GM12878 (cell line): ENCODE measurements at regions not wholly inside any gene's neighbourhood (a gene's known extent, or its start where the extent isn't known, plus 50 kb on each side); places are given as distances from the start of the nearest gene placed in this dataset.

Experiments used
- ATAC-seq: fragments of 200-7000 bp; cut with Tn5 transposase; 3 replicates; pipeline ENCODE4 v1.9.1; 2020; ENCODE audit warnings: mild to moderate bottlenecking, moderate library complexity
- BruUV-seq: library from RNA; stranded (reverse); fragments of 400-500 nt; replicated peaks from 2 replicates; lab custom pipeline; 2021; lab: Mats Ljungman, UMichigan
- CTCF ChIA-PET: fragments of 300-600 bp; sonication (Branson Sonifier 250); formaldehyde crosslinking; extraction: SDS; loops from one replicate; lab custom pipeline; 2021; ENCODE audit warnings: inconsistent platforms; lab: Yijun Ruan, JAX
- POLR2A ChIA-PET: fragments of 350-600 bp; formaldehyde crosslinking; extraction: SDS; loops from one replicate; lab custom pipeline; 2021; ENCODE audit warnings: inconsistent platforms; lab: Charles Lee
- RAD21 ChIA-PET: fragments of 300-600 bp; sonication (Branson Sonifier 250); formaldehyde crosslinking; loops from one replicate; lab custom pipeline; 2023; ENCODE audit warnings: antibody characterized with exemption; ENCODE audit not compliant: unreplicated experiment; lab: Charles Lee
- SMC1A ChIA-PET: fragments of 300-600 bp; sonication (Branson Sonifier 250); formaldehyde crosslinking; loops from one replicate; lab custom pipeline; 2023; ENCODE audit not compliant: unreplicated experiment, uncharacterized antibody; lab: Charles Lee
- DNase-seq: peaks from one replicate; pipeline ENCODE4 v3.0.0-alpha.2; 2011; ENCODE audit warnings: low read depth, low spot score
- FAIRE-seq: peaks from 3 replicates; lab custom pipeline; 2011; peaks lifted over from hg19 to GRCh38; lab: Jason Lieb, UNC
- H2AFZ ChIP-seq: 2 replicates; pipeline ENCODE4 v1.6.0; 2011; ENCODE audit warnings: low read depth, low read length, control low read depth; ENCODE audit not compliant: control insufficient read depth
- H3K27ac ChIP-seq: 2 replicates; pipeline ENCODE4 v1.5.1; 2011; ENCODE audit warnings: control low read depth; ENCODE audit not compliant: control insufficient read depth, insufficient read depth
- H3K27me3 ChIP-seq, 2 experiments: replicated peaks in 1 of 2; 2 replicates each; pipeline versions ENCODE4 v1.6.0 to v1.6.1; 2011; ENCODE audit warnings: low read length in 1 of 2; ENCODE audit not compliant: control insufficient read depth in 2 of 2, insufficient read depth in 2 of 2
- H3K36me3 ChIP-seq, 2 experiments: 2 replicates each; pipeline ENCODE4 v1.5.1; 2011; ENCODE audit warnings: low read length in 1 of 2; ENCODE audit not compliant: control insufficient read depth in 2 of 2, insufficient read depth in 2 of 2
- H3K4me1 ChIP-seq: 2 replicates; pipeline ENCODE4 v1.6.1; 2011; ENCODE audit warnings: mild to moderate bottlenecking, low read length, moderate library complexity, mixed read lengths; ENCODE audit not compliant: control insufficient read depth, insufficient read depth
- H3K4me2 ChIP-seq: 2 replicates; pipeline ENCODE4 v1.6.0; 2011; ENCODE audit warnings: control low read depth; ENCODE audit not compliant: control insufficient read depth, insufficient read depth
- H3K4me3 ChIP-seq: fragments of 200-600 bp; sonication (generic); 2 replicates; pipeline ENCODE4 v1.5.1; 2016
- H3K79me2 ChIP-seq: 2 replicates; pipeline ENCODE4 v1.6.0; 2011; ENCODE audit warnings: low read length; ENCODE audit not compliant: control insufficient read depth, insufficient read depth
- H3K9ac ChIP-seq: 2 replicates; pipeline ENCODE4 v1.8.0; 2011; ENCODE audit warnings: low read length, control low read depth, mixed read lengths; ENCODE audit not compliant: control insufficient read depth, insufficient read depth
- H3K9me3 ChIP-seq: replicated peaks from 3 replicates; pipeline ENCODE4 v1.5.1; 2011; ENCODE audit warnings: mild to moderate bottlenecking, low read length; ENCODE audit not compliant: control insufficient read depth, insufficient read depth
- H4K20me1 ChIP-seq: 2 replicates; pipeline ENCODE4 v1.6.0; 2011; ENCODE audit not compliant: control insufficient read depth, insufficient read depth
- ASH2L ChIP-seq: fragments of 300-600, 200-600 bp; sonication (generic); IDR thresholded peaks from 2 replicates; pipeline ENCODE4 v1.6.1; 2017; ENCODE audit warnings: low read depth, mild to moderate bottlenecking, borderline replicate concordance
- ETV6 ChIP-seq, 2 experiments: fragments of 450-650 bp in 1 of 2; IDR thresholded peaks in 1 of 2; conservative IDR thresholded peaks in 1 of 2; 2 replicates each; pipeline ENCODE4 v1.6.1; 2014; ENCODE audit warnings: antibody characterized with exemption in 1 of 2, borderline replicate concordance in 1 of 2, low read depth in 1 of 2, mild to moderate bottlenecking in 1 of 2, moderate library complexity in 1 of 2
- EZH2 ChIP-seq: IDR thresholded peaks from 2 replicates; pipeline ENCODE4 v1.6.1; 2012; ENCODE audit warnings: low read depth, mild to moderate bottlenecking, control low read depth, inconsistent platforms, low read length, borderline replicate concordance; ENCODE audit not compliant: control insufficient read depth
- KLF5 ChIP-seq: fragments of 450-650 bp; IDR thresholded peaks from 2 replicates; pipeline ENCODE4 v1.6.1; 2014; ENCODE audit warnings: mild to moderate bottlenecking; ENCODE audit not compliant: partially characterized antibody
- MLLT1 ChIP-seq: fragments of 450-650 bp; IDR thresholded peaks from 2 replicates; pipeline ENCODE4 v1.6.1; 2016; ENCODE audit warnings: mild to moderate bottlenecking
- MYB ChIP-seq: fragments of 150-350 bp; IDR thresholded peaks from 2 replicates; pipeline ENCODE4 v1.6.1; 2014; ENCODE audit warnings: mild to moderate bottlenecking, low read depth, low read length, borderline replicate concordance
- NFYA ChIP-seq: IDR thresholded peaks from 2 replicates; pipeline ENCODE4 v1.6.1; 2011; ENCODE audit warnings: low read depth, mild to moderate bottlenecking, low read length, improper control_type of control experiment, borderline replicate concordance
- PKNOX1 ChIP-seq: fragments of 450-650 bp; IDR thresholded peaks from 2 replicates; pipeline ENCODE4 v1.6.1; 2016; ENCODE audit warnings: mild to moderate bottlenecking
- POU2F2 ChIP-seq: IDR thresholded peaks from 3 replicates; pipeline ENCODE4 v1.6.1; 2011; ENCODE audit warnings: low read depth, mild to moderate bottlenecking, low read length, borderline replicate concordance
- RELB ChIP-seq: fragments of 450-650 bp; IDR thresholded peaks from 2 replicates; pipeline ENCODE4 v1.6.1; 2017; ENCODE audit warnings: low read depth, mild to moderate bottlenecking, moderate library complexity
- SMC3 ChIP-seq: IDR thresholded peaks from 2 replicates; pipeline ENCODE4 v1.6.1; 2011; ENCODE audit warnings: low read length, improper control_type of control experiment, borderline replicate concordance
- SP1 ChIP-seq: IDR thresholded peaks from one replicate; pipeline ENCODE4 v1.6.1; 2011; ENCODE audit warnings: low read depth, low read length
- SUZ12 ChIP-seq: fragments of 200-600 bp; sonication (generic); IDR thresholded peaks from one replicate; pipeline ENCODE4 v1.6.1; 2018; ENCODE audit warnings: antibody characterized with exemption, mild to moderate bottlenecking; ENCODE audit not compliant: unreplicated experiment
- ZBTB33 ChIP-seq: fragments of 450-650 bp; IDR thresholded peaks from 2 replicates; pipeline ENCODE4 v1.6.1; 2017; ENCODE audit warnings: mild to moderate bottlenecking
- ZNF207 ChIP-seq: fragments of 450-650 bp; IDR thresholded peaks from 2 replicates; pipeline ENCODE4 v1.6.1; 2014; ENCODE audit warnings: antibody characterized with exemption, mild to moderate bottlenecking, borderline replicate concordance
- WGBS: methylation state at CpG from one replicate; pipeline ENCODE4 v1.1.6; 2016; ENCODE audit warnings: low lambda C conversion rate; ENCODE audit not compliant: insufficient replicate concordance, insufficient coverage; ENCODE audit errors: missing lambda C conversion rate; 5-methylcytosine and 5-hydroxymethylcytosine counted together
- in situ Hi-C: fragments of 300-500 bp; cut with MboI; formaldehyde crosslinking; loops from 9 replicates; pipeline ENCODE4 v1.14.3; 2018; ENCODE audit warnings: mixed read lengths
- intact Hi-C: fragments of 100-400 bp; cut with micrococcal nuclease; formaldehyde crosslinking; loops from one replicate; pipeline ENCODE4 v1.14.2; 2022; ENCODE audit not compliant: unreplicated experiment

GRCh38 chr5:34455098-34455497, 201.0 kb upstream of the RAI14 start (continued):
- no peak for TF ChIP-seq MLLT1
- no peak for TF ChIP-seq POU2F2
- TF ChIP-seq ASH2L = no peak
- TF ChIP-seq NFYA = no peak

- H4K20me1 ChIP-seq = no peaks in the 10 kb centered on the region
These were observed 196.2 kb upstream of the RAI14 start for GRCh38 chr5:34459908-34460307.

More at GRCh38 chr5:34459908-34460307, 196.2 kb upstream of the RAI14 start:
- ChIA-PET RAD21 (no interaction called here), SMC1A (interaction anchor here (0.6 to 1.5 kb wide), 3 partner anchors 10 to 45 kb away, joined by 3 to 9 read pairs (median 4); no protein-coding TSS in a partner anchor), POLR2A (no interaction called here), CTCF (interaction anchor here (0.6 to 1.3 kb wide), 4 partner anchors 9 to 1024 kb away, joined by 3 to 4 read pairs (median 4); no protein-coding TSS in a partner anchor)
- intact Hi-C loops = no loop called here
- WGBS = 0% methylated on average over 3 of the region's 3 CpGs
- no peak for DNase-seq
- no peak overlapping the region for H3K27ac ChIP-seq
- H3K9ac ChIP-seq = no peak overlapping the region
- in situ Hi-C loops = loop anchor here (25.0 kb wide), 1 partner anchor 1023 kb away; the partner anchor contains the start of gene TARS1
- no peak overlapping the region for H3K4me2 ChIP-seq
- H3K4me3 ChIP-seq = no peak overlapping the region
- TF ChIP-seq ZNF207 (no peak), MYB (no peak), ETV6 (conservative IDR thresholded peaks at IDR 0.05 in 1 of 2, IDR thresholded peaks at IDR 0.05 in 1 of 2; ENCODE audit: borderline replicate concordance in 1 of 2, low read depth in 1 of 2) (no peak), KLF5 (no peak), SMC3 (no peak), EZH2 (no peak), SP1 (no peak), PKNOX1 (no peak), RELB (no peak), ZBTB33 (no peak), SUZ12 (no peak)
- no peak for FAIRE-seq
- H3K79me2 ChIP-seq = no peaks in the 10 kb centered on the region
- no peaks in the 10 kb centered on the region; the same call in 2 of the 3 replicates for H3K9me3 ChIP-seq
- no peak overlapping the region for H2AFZ ChIP-seq
- H3K36me3 ChIP-seq = no peaks in the 10 kb centered on the region
- BruUV-seq = no TSS peak
- ATAC-seq = no peak
- no peaks in the 10 kb centered on the region for H3K4me1 ChIP-seq
- no peaks in the 10 kb centered on the region for H3K27me3 ChIP-seq
